ENCODE measurements at regions not wholly inside any gene's neighbourhood (a gene's known extent, or its start where the extent isn't known, plus 50 kb on each side); places are given as distances from the start of the nearest gene placed in this dataset.

GRCh38 chr20:41939659-41940058, 321.5 kb upstream of the CHD6 start:
- TF ChIP-seq EGR1 (IDR thresholded peaks at IDR 0.05; ENCODE audit: low read depth) (no peak), ATF3 (IDR thresholded peaks at IDR 0.05) (no peak), EZH2 (IDR thresholded peaks at IDR 0.05) (no peak), POLR2A (IDR thresholded peaks at IDR 0.05; ENCODE audit: borderline replicate concordance, extremely low read depth, insufficient read depth, insufficient read length) (no peak)
